IMR-90 (cell line): ENCODE measurements at regions not wholly inside any gene's neighbourhood (a gene's known extent, or its start where the extent isn't known, plus 50 kb on each side); places are given as distances from the start of the nearest gene placed in this dataset.
A peak's percentile ranks its signal among the peaks of the same experiment; 100 is the strongest.

Experiments used
- ATAC-seq: fragments of 200-7000 bp; cut with Tn5 transposase; 2 replicates; pipeline ENCODE4 v1.9.1; 2020; ENCODE audit warnings: low read depth, mild to moderate bottlenecking, moderate library complexity
- BruUV-seq: library from RNA; stranded (reverse); fragments of 400-500 nt; replicated peaks from 2 replicates; lab custom pipeline; 2021; lab: Mats Ljungman, UMichigan
- CTCF ChIA-PET: fragments of 300-600 bp; formaldehyde crosslinking; extraction: SDS; loops from one replicate; lab custom pipeline; 2021; ENCODE audit warnings: antibody characterized with exemption; lab: Yijun Ruan, JAX
- POLR2A ChIA-PET: fragments of 300-600 bp; sonication (Branson Sonifier 250); formaldehyde crosslinking; loops from one replicate; lab custom pipeline; 2022; ENCODE audit warnings: antibody characterized with exemption; ENCODE audit not compliant: unreplicated experiment; lab: Charles Lee
- DNase-seq: peaks from one replicate; pipeline ENCODE4 v3.0.0; 2013
- H2AFZ ChIP-seq: replicated peaks from 2 replicates; pipeline ENCODE3; 2013; ENCODE audit warnings: low read length, mild to moderate bottlenecking; ENCODE audit not compliant: poor library complexity
- H2AK5ac ChIP-seq: 2 replicates; pipeline ENCODE4 v1.6.1; 2013; ENCODE audit warnings: low read depth, low read length, inconsistent platforms
- H2AK9ac ChIP-seq: replicated peaks from 2 replicates; pipeline ENCODE3; 2013; ENCODE audit warnings: mild to moderate bottlenecking, low read depth, low read length, moderate library complexity; ENCODE audit not compliant: poor library complexity
- H2BK120ac ChIP-seq: 2 replicates; pipeline ENCODE4 v1.6.1; 2013; ENCODE audit warnings: low read depth, low read length, inconsistent platforms
- H2BK15ac ChIP-seq: 3 replicates; pipeline ENCODE4 v1.6.1; 2013; ENCODE audit warnings: low read depth, low read length, inconsistent platforms
- H2BK20ac ChIP-seq: 2 replicates; pipeline ENCODE4 v1.6.1; 2013; ENCODE audit warnings: low read depth, mild to moderate bottlenecking, inconsistent platforms, low read length, moderate library complexity
- H2BK5ac ChIP-seq: 2 replicates; pipeline ENCODE4 v1.6.1; 2013; ENCODE audit warnings: mild to moderate bottlenecking, low read depth, low read length, inconsistent platforms; ENCODE audit not compliant: poor library complexity, severe bottlenecking
- H3K14ac ChIP-seq: replicated peaks from 2 replicates; pipeline ENCODE4 v1.6.1; 2013; ENCODE audit warnings: low read depth, low read length, inconsistent platforms
- H3K18ac ChIP-seq: 2 replicates; pipeline ENCODE4 v1.6.1; 2013; ENCODE audit warnings: low read depth, low read length, control low read depth
- H3K23ac ChIP-seq: 2 replicates; pipeline ENCODE4 v1.6.1; 2013; ENCODE audit warnings: low read depth, low read length, inconsistent platforms
- H3K27ac ChIP-seq: 2 replicates; pipeline ENCODE4 v1.5.1; 2013; ENCODE audit warnings: mild to moderate bottlenecking, control low read depth, low read length; ENCODE audit not compliant: insufficient read depth
- H3K27me3 ChIP-seq: 2 replicates; pipeline ENCODE4 v1.6.1; 2013; ENCODE audit warnings: low read length; ENCODE audit not compliant: control insufficient read depth, insufficient read depth
- H3K36me3 ChIP-seq: 2 replicates; pipeline ENCODE4 v1.6.1; 2013; ENCODE audit warnings: low read length, mixed read lengths; ENCODE audit not compliant: control insufficient read depth, insufficient read depth
- H3K4ac ChIP-seq: 2 replicates; pipeline ENCODE4 v1.6.1; 2013; ENCODE audit warnings: low read depth, low read length, inconsistent platforms
- H3K4me1 ChIP-seq: 2 replicates; pipeline ENCODE4 v1.6.1; 2013; ENCODE audit warnings: low read length, mixed read lengths; ENCODE audit not compliant: control insufficient read depth, insufficient read depth
- H3K4me2 ChIP-seq: 2 replicates; pipeline ENCODE4 v1.6.1; 2013; ENCODE audit warnings: low read depth, mild to moderate bottlenecking, control low read depth, low read length, moderate library complexity
- H3K4me3 ChIP-seq: 2 replicates; pipeline ENCODE4 v1.5.1; 2013; ENCODE audit warnings: low read depth, mild to moderate bottlenecking, control low read depth, low read length, moderate library complexity; ENCODE audit not compliant: insufficient read depth
- H3K56ac ChIP-seq: 2 replicates; pipeline ENCODE4 v1.6.1; 2013; ENCODE audit warnings: low read length, inconsistent platforms; ENCODE audit not compliant: insufficient read depth; ENCODE audit errors: extremely low read depth
- H3K79me1 ChIP-seq, 2 experiments: 2 replicates each; pipeline ENCODE4 v1.6.1; 2013; ENCODE audit warnings: low read length in 2 of 2, inconsistent platforms in 1 of 2, low read depth in 1 of 2
- H3K9ac ChIP-seq: 2 replicates; pipeline ENCODE4 v1.6.1; 2013; ENCODE audit warnings: low read depth, low read length, control low read depth
- H3K9me1 ChIP-seq: 2 replicates; pipeline ENCODE4 v1.6.1; 2013; ENCODE audit warnings: low read length, inconsistent platforms; ENCODE audit not compliant: insufficient read depth
- H3K9me3 ChIP-seq: 2 replicates; pipeline ENCODE4 v1.6.1; 2013; ENCODE audit warnings: low read length; ENCODE audit not compliant: control insufficient read depth, insufficient read depth
- H4K20me1 ChIP-seq: 2 replicates; pipeline ENCODE4 v1.6.1; 2013; ENCODE audit warnings: low read length, inconsistent platforms; ENCODE audit not compliant: insufficient read depth
- H4K5ac ChIP-seq: 2 replicates; pipeline ENCODE4 v1.6.1; 2013; ENCODE audit warnings: mild to moderate bottlenecking, low read depth, low read length, control low read depth
- H4K8ac ChIP-seq, 2 experiments: 2 replicates each; pipeline ENCODE4 v1.6.1; 2013; ENCODE audit warnings: low read depth in 2 of 2, low read length in 2 of 2, control low read depth in 1 of 2, inconsistent platforms in 1 of 2
- H4K91ac ChIP-seq: 2 replicates; pipeline ENCODE4 v1.6.1; 2013; ENCODE audit warnings: low read depth, low read length, inconsistent platforms; ENCODE audit not compliant: insufficient read depth
- BHLHE40 ChIP-seq: fragments of 150-350 bp; IDR thresholded peaks from 2 replicates; pipeline ENCODE4 v1.6.1; 2016; ENCODE audit warnings: mild to moderate bottlenecking, low read depth, low read length
- FOS ChIP-seq: fragments of 150-350 bp; IDR thresholded peaks from 2 replicates; pipeline ENCODE4 v1.6.1; 2016; ENCODE audit warnings: low read depth, low read length
- NFE2L2 ChIP-seq: fragments of 150-350 bp; IDR thresholded peaks from 2 replicates; pipeline ENCODE4 v1.6.1; 2016; ENCODE audit warnings: low read depth, mild to moderate bottlenecking, low read length
- RAD21 ChIP-seq: IDR thresholded peaks from 2 replicates; pipeline ENCODE4 v1.6.1; 2012; ENCODE audit warnings: low read length, improper control_type of control experiment
- RCOR1 ChIP-seq: IDR thresholded peaks from 2 replicates; pipeline ENCODE4 v1.6.1; 2012; ENCODE audit warnings: mild to moderate bottlenecking, low read length, improper control_type of control experiment; ENCODE audit not compliant: insufficient replicate concordance
- WGBS, 2 experiments: methylation state at CpG; one replicate each; pipeline versions ENCODE4 v1.1.5 to v1.1.7; 2013; ENCODE audit warnings: missing lambda C conversion rate in 2 of 2; ENCODE audit not compliant: insufficient read length in 1 of 2; ENCODE audit errors: extremely low coverage in 2 of 2; 5-methylcytosine and 5-hydroxymethylcytosine counted together
- dilution Hi-C: fragments of 300-500 bp; cut with HindIII; formaldehyde crosslinking; loops from one replicate; pipeline ENCODE4 v1.14.3; 2018; ENCODE audit warnings: low sequenced_read_pairs; ENCODE audit not compliant: unreplicated experiment
- in situ Hi-C: fragments of 300-500 bp; cut with MboI; formaldehyde crosslinking; loops from 3 replicates; pipeline ENCODE4 v1.14.3; 2019; ENCODE audit warnings: low sequenced_read_pairs, inconsistent platforms, mixed read lengths
- intact Hi-C: fragments of 100-400 bp; cut with micrococcal nuclease; formaldehyde crosslinking; loops from 2 replicates; pipeline ENCODE4 v1.10.0; 2022

DNA sequence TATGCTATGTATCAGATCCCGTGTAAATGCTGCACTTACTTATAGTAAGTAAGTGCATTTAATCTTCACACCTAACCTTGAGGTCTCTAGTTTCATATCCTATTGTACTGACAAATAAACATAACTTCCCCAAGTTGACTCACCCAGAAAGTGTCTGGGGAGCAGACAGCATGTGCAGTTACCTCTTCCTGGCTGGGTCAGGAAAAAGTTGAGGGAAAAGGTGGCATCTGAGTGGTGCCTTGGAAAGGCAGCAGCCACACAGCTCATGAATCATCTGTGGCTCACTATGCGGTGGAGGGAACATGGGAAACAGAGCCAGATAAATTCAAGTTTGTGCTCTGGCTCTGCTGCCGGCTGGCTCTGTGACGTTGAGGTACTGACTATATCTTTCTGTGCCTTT lies 382.0 kb upstream of the DYNLRB2 start:
- no peak overlapping the region; the same call in 1 of the 2 replicates for H2AK5ac ChIP-seq
- no peak overlapping the region for H3K4me3 ChIP-seq
- no CpG with 5 or more reads among the region's 4 CpGs for whole genome bisulfite sequencing, 2 experiments
- ChIA-PET POLR2A (no interaction called here), CTCF (no interaction called here)
- H2BK120ac ChIP-seq = no peak overlapping the region
- peak; percentile 84 for TF ChIP-seq BHLHE40
- no peak for TF ChIP-seq RAD21
- TF ChIP-seq FOS = peak; percentile 51; the same call in 1 of the 2 replicates
- TF ChIP-seq NFE2L2 = no peak
- no peak for TF ChIP-seq RCOR1
- H3K9ac ChIP-seq = no peak overlapping the region
- H3K27me3 ChIP-seq = no peaks in the 10 kb centered on the region
- intact Hi-C loops (no loop called here), dilution Hi-C loops (no loop called here), in situ Hi-C loops (no loop called here)
- H4K5ac ChIP-seq = no peak overlapping the region
- H3K79me1 ChIP-seq = no peaks in the 10 kb centered on the region
- no TSS peak for BruUV-seq
- no peak overlapping the region for H3K27ac ChIP-seq
- H2AK9ac ChIP-seq = no peak overlapping the region
- no peak overlapping the region for H3K23ac ChIP-seq
- no peaks in the 10 kb centered on the region for H3K9me3 ChIP-seq
- H2BK15ac ChIP-seq = no peak overlapping the region
- H3K9me1 ChIP-seq = no peaks in the 10 kb centered on the region; the same call in 1 of the 2 replicates
- H3K4me1 ChIP-seq = peaks cover 5% of the 10 kb centered on the region; the same call in 1 of the 2 replicates
- no peak overlapping the region for H4K8ac ChIP-seq
- H4K91ac ChIP-seq = no peak overlapping the region
- no peak overlapping the region for H3K56ac ChIP-seq
- no peak overlapping the region for H3K18ac ChIP-seq
- H3K4ac ChIP-seq = no peak overlapping the region
- H4K20me1 ChIP-seq = no peaks in the 10 kb centered on the region
- H2BK20ac ChIP-seq = no peak overlapping the region
- H3K14ac ChIP-seq = no peak overlapping the region
- DNase-seq = peak; percentile 87
- no peak overlapping the region for H2AFZ ChIP-seq
- ATAC-seq = peak; percentile 72
- no peak overlapping the region for H2BK5ac ChIP-seq
- H3K36me3 ChIP-seq = no peaks in the 10 kb centered on the region
- H3K4me2 ChIP-seq = no peak overlapping the region
